IMR-90 (cell line): ENCODE measurements at regions not wholly inside any gene's neighbourhood (a gene's known extent, or its start where the extent isn't known, plus 50 kb on each side); places are given as distances from the start of the nearest gene placed in this dataset.

Source experiments
- ATAC-seq: fragments of 200-7000 bp; cut with Tn5 transposase; 2 replicates; pipeline ENCODE4 v1.9.1; 2020; ENCODE audit warnings: low read depth, mild to moderate bottlenecking, moderate library complexity
- BruUV-seq: library from RNA; stranded (reverse); fragments of 400-500 nt; replicated peaks from 2 replicates; lab custom pipeline; 2021; lab: Mats Ljungman, UMichigan
- CTCF ChIA-PET: fragments of 300-600 bp; formaldehyde crosslinking; extraction: SDS; loops from one replicate; lab custom pipeline; 2021; ENCODE audit warnings: antibody characterized with exemption; lab: Yijun Ruan, JAX
- POLR2A ChIA-PET: fragments of 300-600 bp; sonication (Branson Sonifier 250); formaldehyde crosslinking; loops from one replicate; lab custom pipeline; 2022; ENCODE audit warnings: antibody characterized with exemption; ENCODE audit not compliant: unreplicated experiment; lab: Charles Lee
- DNase-seq: peaks from one replicate; pipeline ENCODE4 v3.0.0; 2013
- H2AFZ ChIP-seq: replicated peaks from 2 replicates; pipeline ENCODE3; 2013; ENCODE audit warnings: low read length, mild to moderate bottlenecking; ENCODE audit not compliant: poor library complexity
- H2AK5ac ChIP-seq: 2 replicates; pipeline ENCODE4 v1.6.1; 2013; ENCODE audit warnings: low read depth, low read length, inconsistent platforms
- H2AK9ac ChIP-seq: replicated peaks from 2 replicates; pipeline ENCODE3; 2013; ENCODE audit warnings: mild to moderate bottlenecking, low read depth, low read length, moderate library complexity; ENCODE audit not compliant: poor library complexity
- H2BK120ac ChIP-seq: 2 replicates; pipeline ENCODE4 v1.6.1; 2013; ENCODE audit warnings: low read depth, low read length, inconsistent platforms
- H2BK15ac ChIP-seq: 3 replicates; pipeline ENCODE4 v1.6.1; 2013; ENCODE audit warnings: low read depth, low read length, inconsistent platforms
- H2BK20ac ChIP-seq: 2 replicates; pipeline ENCODE4 v1.6.1; 2013; ENCODE audit warnings: low read depth, mild to moderate bottlenecking, inconsistent platforms, low read length, moderate library complexity
- H2BK5ac ChIP-seq: 2 replicates; pipeline ENCODE4 v1.6.1; 2013; ENCODE audit warnings: mild to moderate bottlenecking, low read depth, low read length, inconsistent platforms; ENCODE audit not compliant: poor library complexity, severe bottlenecking
- H3K14ac ChIP-seq: replicated peaks from 2 replicates; pipeline ENCODE4 v1.6.1; 2013; ENCODE audit warnings: low read depth, low read length, inconsistent platforms
- H3K18ac ChIP-seq: 2 replicates; pipeline ENCODE4 v1.6.1; 2013; ENCODE audit warnings: low read depth, low read length, control low read depth
- H3K23ac ChIP-seq: 2 replicates; pipeline ENCODE4 v1.6.1; 2013; ENCODE audit warnings: low read depth, low read length, inconsistent platforms
- H3K27ac ChIP-seq: 2 replicates; pipeline ENCODE4 v1.5.1; 2013; ENCODE audit warnings: mild to moderate bottlenecking, control low read depth, low read length; ENCODE audit not compliant: insufficient read depth
- H3K27me3 ChIP-seq: 2 replicates; pipeline ENCODE4 v1.6.1; 2013; ENCODE audit warnings: low read length; ENCODE audit not compliant: control insufficient read depth, insufficient read depth
- H3K36me3 ChIP-seq: 2 replicates; pipeline ENCODE4 v1.6.1; 2013; ENCODE audit warnings: low read length, mixed read lengths; ENCODE audit not compliant: control insufficient read depth, insufficient read depth
- H3K4ac ChIP-seq: 2 replicates; pipeline ENCODE4 v1.6.1; 2013; ENCODE audit warnings: low read depth, low read length, inconsistent platforms
- H3K4me1 ChIP-seq: 2 replicates; pipeline ENCODE4 v1.6.1; 2013; ENCODE audit warnings: low read length, mixed read lengths; ENCODE audit not compliant: control insufficient read depth, insufficient read depth
- H3K4me2 ChIP-seq: 2 replicates; pipeline ENCODE4 v1.6.1; 2013; ENCODE audit warnings: low read depth, mild to moderate bottlenecking, control low read depth, low read length, moderate library complexity
- H3K4me3 ChIP-seq: 2 replicates; pipeline ENCODE4 v1.5.1; 2013; ENCODE audit warnings: low read depth, mild to moderate bottlenecking, control low read depth, low read length, moderate library complexity; ENCODE audit not compliant: insufficient read depth
- H3K56ac ChIP-seq: 2 replicates; pipeline ENCODE4 v1.6.1; 2013; ENCODE audit warnings: low read length, inconsistent platforms; ENCODE audit not compliant: insufficient read depth; ENCODE audit errors: extremely low read depth
- H3K79me1 ChIP-seq, 2 experiments: 2 replicates each; pipeline ENCODE4 v1.6.1; 2013; ENCODE audit warnings: low read length in 2 of 2, inconsistent platforms in 1 of 2, low read depth in 1 of 2
- H3K9ac ChIP-seq: 2 replicates; pipeline ENCODE4 v1.6.1; 2013; ENCODE audit warnings: low read depth, low read length, control low read depth
- H3K9me1 ChIP-seq: 2 replicates; pipeline ENCODE4 v1.6.1; 2013; ENCODE audit warnings: low read length, inconsistent platforms; ENCODE audit not compliant: insufficient read depth
- H3K9me3 ChIP-seq: 2 replicates; pipeline ENCODE4 v1.6.1; 2013; ENCODE audit warnings: low read length; ENCODE audit not compliant: control insufficient read depth, insufficient read depth
- H4K20me1 ChIP-seq: 2 replicates; pipeline ENCODE4 v1.6.1; 2013; ENCODE audit warnings: low read length, inconsistent platforms; ENCODE audit not compliant: insufficient read depth
- H4K5ac ChIP-seq: 2 replicates; pipeline ENCODE4 v1.6.1; 2013; ENCODE audit warnings: mild to moderate bottlenecking, low read depth, low read length, control low read depth
- H4K8ac ChIP-seq, 2 experiments: 2 replicates each; pipeline ENCODE4 v1.6.1; 2013; ENCODE audit warnings: low read depth in 2 of 2, low read length in 2 of 2, control low read depth in 1 of 2, inconsistent platforms in 1 of 2
- H4K91ac ChIP-seq: 2 replicates; pipeline ENCODE4 v1.6.1; 2013; ENCODE audit warnings: low read depth, low read length, inconsistent platforms; ENCODE audit not compliant: insufficient read depth
- CTCF ChIP-seq: conservative IDR thresholded peaks from 2 replicates; pipeline ENCODE4 v1.5.1; 2012; ENCODE audit warnings: mild to moderate bottlenecking, low read depth, low read length, improper control_type of control experiment
- FOS ChIP-seq: fragments of 150-350 bp; IDR thresholded peaks from 2 replicates; pipeline ENCODE4 v1.6.1; 2016; ENCODE audit warnings: low read depth, low read length
- MAZ ChIP-seq: IDR thresholded peaks from 2 replicates; pipeline ENCODE4 v1.6.1; 2012; ENCODE audit warnings: low read depth, mild to moderate bottlenecking, low read length, improper control_type of control experiment, moderate library complexity, borderline replicate concordance
- POLR2A ChIP-seq: IDR thresholded peaks from 2 replicates; pipeline ENCODE4 v1.6.1; 2012; ENCODE audit warnings: mild to moderate bottlenecking, low read depth, low read length
- RAD21 ChIP-seq: IDR thresholded peaks from 2 replicates; pipeline ENCODE4 v1.6.1; 2012; ENCODE audit warnings: low read length, improper control_type of control experiment
- USF2 ChIP-seq: fragments of 150-350 bp; IDR thresholded peaks from 2 replicates; pipeline ENCODE4 v1.6.1; 2017; ENCODE audit warnings: mild to moderate bottlenecking, antibody characterized with exemption, low read length, low read depth
- WGBS, 2 experiments: methylation state at CpG; one replicate each; pipeline versions ENCODE4 v1.1.5 to v1.1.7; 2013; ENCODE audit warnings: missing lambda C conversion rate in 2 of 2; ENCODE audit not compliant: insufficient read length in 1 of 2; ENCODE audit errors: extremely low coverage in 2 of 2; 5-methylcytosine and 5-hydroxymethylcytosine counted together
- dilution Hi-C: fragments of 300-500 bp; cut with HindIII; formaldehyde crosslinking; loops from one replicate; pipeline ENCODE4 v1.14.3; 2018; ENCODE audit warnings: low sequenced_read_pairs; ENCODE audit not compliant: unreplicated experiment
- in situ Hi-C: fragments of 300-500 bp; cut with MboI; formaldehyde crosslinking; loops from 3 replicates; pipeline ENCODE4 v1.14.3; 2019; ENCODE audit warnings: low sequenced_read_pairs, inconsistent platforms, mixed read lengths
- intact Hi-C: fragments of 100-400 bp; cut with micrococcal nuclease; formaldehyde crosslinking; loops from 2 replicates; pipeline ENCODE4 v1.10.0; 2022

- Histone ChIP-seq H2AFZ (no peak overlapping the region), H3K9me3 (no peaks in the 10 kb centered on the region), H3K4ac (no peak overlapping the region), H2AK5ac (no peak overlapping the region), H3K56ac (no peak overlapping the region), H2AK9ac (no peak overlapping the region), H3K79me1 (no peaks in the 10 kb centered on the region), H3K4me3 (no peak overlapping the region), H3K14ac (no peak overlapping the region), H3K9ac (no peak overlapping the region), H2BK20ac (no peak overlapping the region), H3K18ac (no peak overlapping the region), H3K23ac (no peak overlapping the region), H3K4me2 (no peak overlapping the region), H3K27ac (no peak overlapping the region), H3K4me1 (no peaks in the 10 kb centered on the region), H4K20me1 (no peaks in the 10 kb centered on the region), H2BK15ac (no peak overlapping the region), H3K36me3 (no peaks in the 10 kb centered on the region), H4K5ac (no peak overlapping the region), H3K9me1 (no peaks in the 10 kb centered on the region), H4K91ac (no peak overlapping the region), H2BK120ac (no peak overlapping the region), H2BK5ac (no peak overlapping the region), H3K27me3 (peaks cover 1% of the 10 kb centered on the region; the same call in 1 of the 2 replicates), H4K8ac (no peak overlapping the region)
- ChIA-PET POLR2A (no interaction called here), CTCF (no interaction called here)
- TF ChIP-seq POLR2A (no peak), FOS (no peak), USF2 (no peak), CTCF (no peak), RAD21 (no peak), MAZ (no peak)
- intact Hi-C loops, result no loop called here
- ATAC-seq, result no peak
- no TSS peak for BruUV-seq
- 17% methylated on average over 1 of the region's 1 CpG; no CpG with 5 or more reads in 1 of the 2 experiments for WGBS, 2 experiments
- dilution Hi-C loops, result no loop called here
- no peak for DNase-seq
- in situ Hi-C loops, result no loop called here
Observed at GRCh38 chr6:40733290-40733689, 146.1 kb upstream of the LRFN2 start.
